ENCODE measurements at regions not wholly inside any gene's neighbourhood (a gene's known extent, or its start where the extent isn't known, plus 50 kb on each side); places are given as distances from the start of the nearest gene placed in this dataset.

DNA sequence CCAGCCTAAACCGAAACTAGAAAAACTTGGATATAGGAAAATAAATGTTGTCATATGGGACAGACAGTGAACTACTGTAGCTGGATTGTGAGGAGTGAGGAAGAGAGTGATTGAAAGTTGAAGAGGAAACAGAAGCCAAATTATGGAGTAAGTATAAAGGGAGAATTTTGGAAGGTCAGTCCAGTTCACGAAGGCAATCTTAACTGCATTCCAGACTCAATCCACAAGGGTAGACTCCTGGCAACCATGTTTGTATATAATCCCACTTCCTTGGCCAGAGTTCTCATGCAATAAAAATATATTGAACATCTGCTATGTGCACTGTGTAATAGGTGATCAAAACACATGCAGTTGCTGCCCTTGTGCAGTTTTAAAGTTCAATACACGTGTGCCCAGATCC is 58.6 kb upstream of the CAMK2D start:
- TF ChIP-seq, protein P1, sequence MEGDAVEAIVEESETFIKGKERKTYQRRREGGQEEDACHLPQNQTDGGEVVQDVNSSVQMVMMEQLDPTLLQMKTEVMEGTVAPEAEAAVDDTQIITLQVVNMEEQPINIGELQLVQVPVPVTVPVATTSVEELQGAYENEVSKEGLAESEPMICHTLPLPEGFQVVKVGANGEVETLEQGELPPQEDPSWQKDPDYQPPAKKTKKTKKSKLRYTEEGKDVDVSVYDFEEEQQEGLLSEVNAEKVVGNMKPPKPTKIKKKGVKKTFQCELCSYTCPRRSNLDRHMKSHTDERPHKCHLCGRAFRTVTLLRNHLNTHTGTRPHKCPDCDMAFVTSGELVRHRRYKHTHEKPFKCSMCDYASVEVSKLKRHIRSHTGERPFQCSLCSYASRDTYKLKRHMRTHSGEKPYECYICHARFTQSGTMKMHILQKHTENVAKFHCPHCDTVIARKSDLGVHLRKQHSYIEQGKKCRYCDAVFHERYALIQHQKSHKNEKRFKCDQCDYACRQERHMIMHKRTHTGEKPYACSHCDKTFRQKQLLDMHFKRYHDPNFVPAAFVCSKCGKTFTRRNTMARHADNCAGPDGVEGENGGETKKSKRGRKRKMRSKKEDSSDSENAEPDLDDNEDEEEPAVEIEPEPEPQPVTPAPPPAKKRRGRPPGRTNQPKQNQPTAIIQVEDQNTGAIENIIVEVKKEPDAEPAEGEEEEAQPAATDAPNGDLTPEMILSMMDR (IDR thresholded peaks at IDR 0.05), result no peak
- no peaks in the 10 kb centered on the region for H3K27me3 ChIP-seq
- H3K9me3 ChIP-seq, result no peaks in the 10 kb centered on the region
- intact Hi-C loops (cut with DNase I), result no loop called here
- no peak for FAIRE-seq
- ATAC-seq, result no peak
- WGBS, 2 donors, result 43 to 54% methylated on average over 3 of the region's 3 CpGs
- DNase-seq, result no peak
- no peak overlapping the region for H3K27ac ChIP-seq
- H3K36me3 ChIP-seq, result no peaks in the 10 kb centered on the region
- H3K4me1 ChIP-seq, result no peaks in the 10 kb centered on the region
- H3K4me3 ChIP-seq, result no peak overlapping the region

DNA sequence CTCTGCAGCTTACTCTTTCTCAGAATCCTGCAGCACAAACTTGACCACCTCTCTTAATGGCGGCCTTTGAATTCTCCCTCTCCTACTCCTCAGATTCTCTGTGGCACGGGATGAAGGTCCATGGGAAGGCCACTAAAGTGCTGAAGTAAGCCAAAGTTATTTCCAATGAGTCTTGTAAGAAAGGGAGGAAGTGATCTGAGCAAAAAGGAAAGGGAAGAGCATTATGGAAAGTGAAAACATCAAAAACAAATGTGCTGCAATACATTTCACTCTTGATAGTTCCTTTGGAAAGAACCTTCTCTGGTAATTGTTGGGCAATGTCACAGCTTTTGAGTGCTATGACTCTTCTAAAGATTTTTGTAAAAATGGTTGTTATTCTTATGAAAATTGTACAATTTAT is 54.3 kb upstream of the CAMK2D start:
- H3K4me1 ChIP-seq, result no peaks in the 10 kb centered on the region
- ATAC-seq (peak in 1 of 4 donors; percentile 34), DNase-seq (no peak), FAIRE-seq (no peak)
- H3K4me3 ChIP-seq, result no peak overlapping the region
- no peaks in the 10 kb centered on the region for H3K27me3 ChIP-seq
- 78 to 83% methylated on average over 2 of the region's 2 CpGs for WGBS, 2 donors
- no peaks in the 10 kb centered on the region for H3K9me3 ChIP-seq
- H3K36me3 ChIP-seq, result no peaks in the 10 kb centered on the region
- intact Hi-C loops (cut with DNase I), result no loop called here
- TF ChIP-seq, protein P1 (IDR thresholded peaks at IDR 0.05), result no peak
- H3K27ac ChIP-seq, result no peak overlapping the region

DNA sequence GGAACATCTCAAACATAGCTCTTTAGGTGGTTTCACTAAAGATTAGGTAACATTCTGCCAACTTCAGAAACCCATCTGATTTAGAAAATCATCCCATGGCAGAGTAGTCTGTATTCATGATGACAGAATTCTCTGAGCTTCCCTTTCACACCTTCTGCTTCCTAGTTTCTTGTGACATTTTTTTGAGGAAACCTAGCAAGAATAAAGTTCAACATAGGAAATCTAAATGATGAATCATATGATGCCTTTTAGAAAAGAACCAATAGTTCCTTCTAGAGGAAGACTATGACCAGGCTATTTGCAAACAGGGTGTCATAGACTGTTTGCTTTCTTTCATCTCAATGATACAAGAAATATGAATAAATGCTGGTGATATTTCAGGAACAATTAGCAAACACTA is 49.8 kb upstream of the CAMK2D start:
- H3K36me3 ChIP-seq, result no peaks in the 10 kb centered on the region
- no peak overlapping the region for H3K4me3 ChIP-seq
- H3K9me3 ChIP-seq, result no peaks in the 10 kb centered on the region
- H3K27ac ChIP-seq, result no peak overlapping the region
- no peak for ATAC-seq
- H3K27me3 ChIP-seq, result no peaks in the 10 kb centered on the region
- intact Hi-C loops (cut with DNase I), result no loop called here
- no peak for FAIRE-seq
- H3K4me1 ChIP-seq, result no peaks in the 10 kb centered on the region
- DNase-seq, result no peak
- TF ChIP-seq, protein P1 (IDR thresholded peaks at IDR 0.05), result no peak

Data from pancreas (tissue), 10 donors.